OCI-LY7 (cell line): ENCODE measurements at regions not wholly inside any gene's neighbourhood (a gene's known extent, or its start where the extent isn't known, plus 50 kb on each side); places are given as distances from the start of the nearest gene placed in this dataset.

Experiments used
- BruUV-seq: library from RNA; stranded (reverse); fragments of 400-500 nt; replicated peaks from 2 replicates; lab custom pipeline; 2021; lab: Mats Ljungman, UMichigan
- CTCF ChIA-PET: fragments of 300-600 bp; sonication (Branson Sonifier 250); formaldehyde crosslinking; loops from one replicate; lab custom pipeline; 2022; ENCODE audit warnings: antibody characterized with exemption; ENCODE audit not compliant: unreplicated experiment; lab: Charles Lee
- POLR2A ChIA-PET: fragments of 300-600 bp; sonication (Branson Sonifier 250); formaldehyde crosslinking; loops from one replicate; lab custom pipeline; 2022; ENCODE audit warnings: antibody characterized with exemption; lab: Charles Lee
- DNase-seq: peaks from one replicate; pipeline ENCODE4 v3.0.0-alpha.2; 2015; ENCODE audit warnings: low spot score
- H2AFZ ChIP-seq: fragments of 200-600 bp; sonication (generic), shearing (Covaris generic); 2 replicates; pipeline ENCODE4 v1.6.1; 2014; ENCODE audit warnings: mild to moderate bottlenecking, antibody characterized with exemption, low read length, moderate library complexity
- H3K27ac ChIP-seq: fragments of 200-600 bp; sonication (generic); 2 replicates; pipeline ENCODE4 v1.5.1; 2014; ENCODE audit warnings: mixed run types, low read depth, mild to moderate bottlenecking, moderate library complexity, low read length, inconsistent platforms; ENCODE audit not compliant: poor library complexity, severe bottlenecking
- H3K36me3 ChIP-seq: fragments of 200-600 bp; sonication (generic); 2 replicates; pipeline ENCODE4 v1.6.1; 2014; ENCODE audit warnings: mild to moderate bottlenecking, antibody characterized with exemption, low read length, moderate library complexity, mixed read lengths; ENCODE audit not compliant: insufficient read depth
- H3K4me1 ChIP-seq: fragments of 200-600 bp; sonication (generic); 2 replicates; pipeline ENCODE4 v1.5.1; 2014; ENCODE audit warnings: mild to moderate bottlenecking, low read length; ENCODE audit not compliant: insufficient read depth, poor library complexity, severe bottlenecking
- H3K4me2 ChIP-seq: fragments of 200-600 bp; sonication (generic); 2 replicates; pipeline ENCODE4 v1.6.1; 2014; ENCODE audit warnings: mild to moderate bottlenecking, low read length
- H3K4me3 ChIP-seq: fragments of 200-600 bp; sonication (generic); 2 replicates; pipeline ENCODE4 v1.5.1; 2014; ENCODE audit warnings: mild to moderate bottlenecking, low read depth, low read length; ENCODE audit not compliant: poor library complexity, severe bottlenecking
- H3K79me2 ChIP-seq: fragments of 200-600 bp; sonication (generic); 2 replicates; pipeline ENCODE4 v1.6.1; 2016; ENCODE audit warnings: low read depth, mild to moderate bottlenecking, low read length, moderate library complexity, mixed read lengths; ENCODE audit not compliant: insufficient read depth
- H3K9me2 ChIP-seq: fragments of 200-600 bp; sonication (generic); 2 replicates; pipeline ENCODE4 v1.6.1; 2016; ENCODE audit warnings: mild to moderate bottlenecking, low read length, mixed read lengths; ENCODE audit not compliant: insufficient read depth
- H3K9me3 ChIP-seq: fragments of 200-600 bp; sonication (generic); 2 replicates; pipeline ENCODE4 v1.6.1; 2014; ENCODE audit warnings: mild to moderate bottlenecking, mixed run types, low read length, mixed read lengths
- H4K20me1 ChIP-seq: fragments of 200-600 bp; sonication (generic); 2 replicates; pipeline ENCODE4 v1.6.1; 2014; ENCODE audit warnings: mild to moderate bottlenecking, antibody characterized with exemption, low read length, moderate library complexity, mixed read lengths; ENCODE audit not compliant: insufficient read depth
- CTCF ChIP-seq: fragments of 200-600 bp; sonication (generic); conservative IDR thresholded peaks from 2 replicates; pipeline ENCODE4 v1.5.1; 2014; ENCODE audit warnings: mild to moderate bottlenecking, antibody characterized with exemption, low read length, moderate library complexity, mixed read lengths
- EZH2phosphoT487 ChIP-seq: fragments of 200-600 bp; sonication (generic); IDR thresholded peaks from 2 replicates; pipeline ENCODE4 v1.6.1; 2018; ENCODE audit warnings: low read depth, borderline replicate concordance, mild to moderate bottlenecking, mixed run types, antibody characterized with exemption, low read length, moderate library complexity, mixed read lengths
- intact Hi-C: fragments of 100-400 bp; cut with micrococcal nuclease; formaldehyde crosslinking; loops from one replicate; pipeline ENCODE4 v1.10.0; 2022; ENCODE audit not compliant: unreplicated experiment

- Histone ChIP-seq H3K4me2 (no peak overlapping the region), H2AFZ (no peak overlapping the region), H3K9me3 (no peaks in the 10 kb centered on the region), H3K9me2 (no peaks in the 10 kb centered on the region), H3K79me2 (no peaks in the 10 kb centered on the region), H3K4me1 (no peaks in the 10 kb centered on the region), H3K4me3 (no peak overlapping the region), H3K36me3 (no peaks in the 10 kb centered on the region), H3K27ac (no peak overlapping the region), H4K20me1 (no peaks in the 10 kb centered on the region)
- no peak for DNase-seq
- POLR2A ChIA-PET = interaction anchor here (0.6 to 0.7 kb wide), 2 partner anchors 200 to 368 kb away, joined by 3 to 4 read pairs; no protein-coding TSS in a partner anchor
- CTCF ChIA-PET = no interaction called here
- no TSS peak for BruUV-seq
- intact Hi-C loops = no loop called here
- TF ChIP-seq CTCF (no peak), EZH2phosphoT487 (no peak)
Measured at GRCh38 chr6:40798069-40798770, 211.1 kb upstream of the LRFN2 start.

DNA sequence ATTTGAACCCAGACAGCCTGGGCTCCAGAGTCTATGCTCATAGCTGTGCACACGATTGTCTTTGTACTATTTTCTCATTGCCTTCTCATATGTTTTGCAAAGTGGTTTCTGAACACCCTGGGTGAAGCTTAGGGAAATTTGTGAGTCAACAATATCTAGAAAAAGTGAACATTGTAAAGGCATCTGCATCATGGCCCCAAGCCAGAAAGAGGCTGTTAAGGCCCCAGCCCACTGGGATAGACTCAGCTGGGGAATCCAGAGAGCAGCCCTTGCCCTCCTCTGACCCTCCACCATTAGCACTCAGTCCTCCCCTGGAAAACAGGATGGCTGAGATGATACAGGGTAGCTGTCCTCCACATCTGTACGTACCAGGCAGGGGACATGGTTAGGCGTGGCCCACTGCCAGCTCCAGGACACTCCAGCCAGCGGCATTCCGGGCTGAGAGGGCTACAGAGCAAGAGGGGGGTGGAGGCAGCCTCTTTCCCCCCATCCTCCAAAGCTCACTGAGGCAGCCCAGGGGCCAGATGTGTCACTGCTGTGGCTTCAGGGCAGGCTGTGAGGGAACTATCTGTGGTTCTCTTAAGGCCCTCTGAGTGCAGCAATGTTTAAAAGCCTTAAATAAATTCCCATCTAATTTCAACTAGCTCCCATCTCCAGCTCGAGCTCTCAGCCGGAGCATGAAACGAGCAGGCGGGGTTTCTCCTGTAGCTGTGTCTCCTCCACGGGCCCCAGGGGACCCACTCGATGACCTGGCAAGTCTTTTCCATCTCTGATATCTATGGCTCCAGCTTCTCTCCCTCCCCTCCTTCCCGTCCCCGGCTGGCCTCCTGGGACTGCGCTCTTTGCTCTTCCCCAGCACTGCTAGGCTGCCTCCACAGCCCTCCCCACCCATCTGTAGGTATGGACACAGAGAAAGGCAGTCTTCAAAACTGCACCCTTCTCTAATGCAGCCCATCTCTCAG lies 209.4 kb upstream of the LRFN2 start:
- H3K4me3 ChIP-seq = no peak overlapping the region

More for the DNA sequence above, 209.4 kb upstream of the LRFN2 start:
- no peak overlapping the region for H2AFZ ChIP-seq
- intact Hi-C loops = no loop called here
- ChIA-PET CTCF (no interaction called here), POLR2A (no interaction called here)
- H3K36me3 ChIP-seq = no peaks in the 10 kb centered on the region
- BruUV-seq = no TSS peak
- no peaks in the 10 kb centered on the region for H3K9me3 ChIP-seq
- no peak for DNase-seq
- H3K4me1 ChIP-seq = no peaks in the 10 kb centered on the region
- no peaks in the 10 kb centered on the region for H3K9me2 ChIP-seq
- no peak overlapping the region for H3K27ac ChIP-seq
- H3K4me2 ChIP-seq = no peak overlapping the region
- TF ChIP-seq CTCF (no peak), EZH2phosphoT487 (no peak)
- H3K79me2 ChIP-seq = no peaks in the 10 kb centered on the region
- H4K20me1 ChIP-seq = no peaks in the 10 kb centered on the region
